ENCODE measurements at regions not wholly inside any gene's neighbourhood (a gene's known extent, or its start where the extent isn't known, plus 50 kb on each side); places are given as distances from the start of the nearest gene placed in this dataset.

DNA sequence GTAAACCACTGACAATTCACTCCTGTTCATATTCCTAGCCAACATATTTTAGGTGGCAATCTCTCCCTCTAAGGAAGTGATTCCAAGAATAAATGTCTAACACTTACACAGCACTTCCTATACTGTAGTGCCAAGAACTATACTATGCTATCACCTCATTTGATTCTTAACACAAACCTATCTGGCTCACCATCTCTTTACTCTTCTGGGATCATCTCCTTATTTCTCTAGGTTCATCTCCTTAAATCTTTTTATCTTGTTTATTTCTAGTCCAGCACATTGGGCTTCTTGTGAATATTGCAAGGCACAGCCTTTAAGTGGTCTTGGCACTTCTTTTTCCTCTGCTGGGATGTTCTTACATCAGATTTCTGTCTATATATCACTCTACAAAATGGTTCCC, 366.3 kb downstream of the SLITRK6 start:
- H3K27ac ChIP-seq (ENCODE audit: low read depth, low read length, severe bottlenecking): no peak overlapping the region
- H3K9me3 ChIP-seq (ENCODE audit: control insufficient read depth, low read length): no peaks in the 10 kb centered on the region
- H3K4me1 ChIP-seq (ENCODE audit: control insufficient read depth, insufficient read depth, low read length, poor library complexity, severe bottlenecking): no peaks in the 10 kb centered on the region
- H3K4me3 ChIP-seq (ENCODE audit: extremely low read depth, insufficient read depth, low read length, poor library complexity, severe bottlenecking): no peak overlapping the region
- no peaks in the 10 kb centered on the region for H3K36me3 ChIP-seq (ENCODE audit: control insufficient read depth, insufficient read depth, low read length)

DNA sequence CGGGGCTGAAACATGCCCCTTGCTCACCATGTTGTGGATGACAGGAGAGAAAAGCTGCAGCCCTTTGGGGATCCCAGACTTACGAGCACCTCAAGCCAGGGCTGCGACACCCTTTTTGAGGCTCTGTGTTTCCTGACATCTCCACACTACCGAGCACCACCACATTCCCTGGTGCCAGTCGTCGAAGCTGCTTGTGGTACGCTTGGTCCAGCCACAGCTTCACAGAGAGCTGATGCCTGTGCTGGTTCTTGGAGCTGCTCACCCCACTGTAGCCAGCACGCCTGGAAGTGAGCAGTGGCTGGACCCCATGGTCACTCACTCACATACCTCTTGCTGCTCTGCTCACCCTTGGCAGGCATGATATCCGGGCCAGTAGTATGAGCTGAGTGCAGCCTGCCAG, 367.5 kb downstream of the SLITRK6 start:
- Histone ChIP-seq H3K4me1 (ENCODE audit: control insufficient read depth, insufficient read depth, low read length, poor library complexity, severe bottlenecking) (no peaks in the 10 kb centered on the region), H3K9me3 (ENCODE audit: control insufficient read depth, low read length) (no peaks in the 10 kb centered on the region), H3K36me3 (ENCODE audit: control insufficient read depth, insufficient read depth, low read length) (no peaks in the 10 kb centered on the region), H3K27ac (ENCODE audit: low read depth, low read length, severe bottlenecking) (no peak overlapping the region), H3K4me3 (ENCODE audit: extremely low read depth, insufficient read depth, low read length, poor library complexity, severe bottlenecking) (no peak overlapping the region)
- 88 to 91% methylated on average over 6 to 9 of the region's 9 CpGs for WGBS, 2 experiments (ENCODE audit: insufficient coverage in 2 of 2)

DNA sequence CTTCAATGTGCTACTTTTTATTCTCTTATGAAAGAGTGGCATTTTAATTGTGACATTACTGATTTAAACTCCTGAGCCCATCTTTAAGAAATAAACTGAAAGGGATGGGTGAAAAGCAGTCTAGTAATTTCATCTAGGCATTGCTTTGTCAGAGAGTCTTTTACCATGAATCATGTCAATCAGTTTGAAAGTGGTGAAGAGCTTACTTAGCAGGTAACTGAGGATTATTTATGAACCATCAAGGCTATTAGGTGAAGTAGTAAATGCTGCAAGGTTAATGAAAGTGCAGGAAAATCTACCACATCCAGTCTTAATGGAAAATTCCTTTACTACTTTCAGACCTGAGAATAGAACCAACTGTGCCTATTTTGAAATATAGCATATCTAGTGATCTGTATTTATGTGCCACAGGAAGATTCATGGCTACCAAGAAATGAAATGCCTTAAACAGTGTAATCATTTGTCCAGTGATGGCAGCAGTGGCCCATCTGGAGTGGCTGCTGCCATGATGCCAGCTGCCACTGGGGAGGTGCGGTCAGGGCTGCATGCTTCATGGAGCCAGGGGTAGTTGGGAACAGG, 368.9 kb downstream of the SLITRK6 start:
- Histone ChIP-seq H3K4me1 (ENCODE audit: control insufficient read depth, insufficient read depth, low read length, poor library complexity, severe bottlenecking) (no peaks in the 10 kb centered on the region), H3K27ac (ENCODE audit: low read depth, low read length, severe bottlenecking) (no peak overlapping the region)

DNA sequence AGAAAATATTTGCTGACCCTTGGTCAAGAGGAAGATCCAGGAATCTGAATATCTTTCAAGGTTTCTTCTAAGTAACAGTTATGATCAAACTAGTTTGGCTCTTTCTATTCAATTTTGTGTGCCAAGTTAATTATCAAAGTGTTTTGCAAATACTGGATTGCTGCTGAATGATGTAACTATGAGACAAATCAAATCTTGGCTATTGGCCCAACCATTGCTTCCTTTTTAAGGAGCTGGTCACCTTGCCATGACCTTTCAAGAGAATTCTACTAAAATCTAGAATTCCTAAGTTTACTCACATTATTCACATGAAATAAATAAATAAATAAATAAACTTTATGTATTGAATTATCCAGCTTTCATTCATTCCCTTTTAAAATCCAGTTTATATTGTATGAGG, 371.8 kb downstream of the SLITRK6 start:
- Histone ChIP-seq H3K4me3 (ENCODE audit: extremely low read depth, insufficient read depth, low read length, poor library complexity, severe bottlenecking) (no peak overlapping the region), H3K27ac (ENCODE audit: low read depth, low read length, severe bottlenecking) (no peak overlapping the region), H3K36me3 (ENCODE audit: control insufficient read depth, insufficient read depth, low read length) (no peaks in the 10 kb centered on the region), H3K4me1 (ENCODE audit: control insufficient read depth, insufficient read depth, low read length, poor library complexity, severe bottlenecking) (no peaks in the 10 kb centered on the region), H3K9me3 (ENCODE audit: control insufficient read depth, low read length) (no peaks in the 10 kb centered on the region)

More for the DNA sequence above, 368.9 kb downstream of the SLITRK6 start:
- Histone ChIP-seq H3K36me3 (ENCODE audit: control insufficient read depth, insufficient read depth, low read length) (no peaks in the 10 kb centered on the region), H3K9me3 (ENCODE audit: control insufficient read depth, low read length) (no peaks in the 10 kb centered on the region), H3K4me3 (ENCODE audit: extremely low read depth, insufficient read depth, low read length, poor library complexity, severe bottlenecking) (no peak overlapping the region)
- WGBS, 2 experiments (ENCODE audit: insufficient coverage in 2 of 2): 100% methylated on average over 1 of the region's 1 CpG

DNA sequence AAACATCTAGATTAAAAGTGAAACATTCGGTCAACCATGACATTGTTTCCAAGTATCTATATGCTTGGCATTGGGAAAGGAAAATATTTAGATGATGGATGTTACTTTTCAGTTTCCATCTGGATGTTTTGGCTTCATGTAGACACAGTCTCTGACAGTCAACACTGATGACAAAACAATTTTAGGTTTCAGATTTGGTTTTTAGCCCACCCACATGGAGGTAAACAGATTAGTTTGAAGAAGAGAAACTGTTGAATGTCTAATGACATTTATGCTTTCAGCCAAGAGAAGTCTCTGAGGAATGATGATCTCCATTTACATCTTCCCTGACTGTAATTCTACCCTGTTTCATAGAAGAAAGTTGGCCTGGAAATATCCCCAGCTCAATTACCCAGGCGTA, 379.1 kb downstream of the SLITRK6 start:
- Histone ChIP-seq H3K36me3 (ENCODE audit: control insufficient read depth, insufficient read depth, low read length) (no peaks in the 10 kb centered on the region), H3K4me1 (ENCODE audit: control insufficient read depth, insufficient read depth, low read length, poor library complexity, severe bottlenecking) (no peaks in the 10 kb centered on the region), H3K9me3 (ENCODE audit: control insufficient read depth, low read length) (no peaks in the 10 kb centered on the region), H3K27ac (ENCODE audit: low read depth, low read length, severe bottlenecking) (no peak overlapping the region), H3K4me3 (ENCODE audit: extremely low read depth, insufficient read depth, low read length, poor library complexity, severe bottlenecking) (no peak overlapping the region)
- no CpG with 5 or more reads among the region's 2 CpGs for WGBS, 2 experiments (ENCODE audit: insufficient coverage in 2 of 2)

DNA sequence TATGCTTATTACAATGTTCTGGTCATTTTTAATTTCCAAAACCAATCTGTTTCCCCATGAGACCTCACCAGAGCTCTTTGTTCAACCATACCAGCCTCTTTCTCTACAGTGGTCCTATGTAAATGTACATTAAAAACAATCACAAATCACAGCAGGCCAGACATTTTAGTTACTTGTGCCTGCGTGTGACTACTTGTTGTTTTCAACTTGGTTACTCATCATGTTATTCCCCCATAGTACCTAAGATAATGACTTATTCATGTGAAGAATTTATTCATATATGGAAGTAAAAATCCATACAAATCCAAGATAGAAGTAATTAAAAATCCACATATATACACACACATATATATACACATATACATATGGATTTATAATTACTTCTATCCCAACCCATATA, 379.6 kb downstream of the SLITRK6 start:
- H3K4me3 ChIP-seq (ENCODE audit: extremely low read depth, insufficient read depth, low read length, poor library complexity, severe bottlenecking): no peak overlapping the region
- H3K4me1 ChIP-seq (ENCODE audit: control insufficient read depth, insufficient read depth, low read length, poor library complexity, severe bottlenecking): no peaks in the 10 kb centered on the region
- no peak overlapping the region for H3K27ac ChIP-seq (ENCODE audit: low read depth, low read length, severe bottlenecking)
- H3K9me3 ChIP-seq (ENCODE audit: control insufficient read depth, low read length): no peaks in the 10 kb centered on the region
- no peaks in the 10 kb centered on the region for H3K36me3 ChIP-seq (ENCODE audit: control insufficient read depth, insufficient read depth, low read length)
- WGBS, 2 experiments (ENCODE audit: insufficient coverage in 2 of 2): no CpG with 5 or more reads among the region's 1 CpG

DNA sequence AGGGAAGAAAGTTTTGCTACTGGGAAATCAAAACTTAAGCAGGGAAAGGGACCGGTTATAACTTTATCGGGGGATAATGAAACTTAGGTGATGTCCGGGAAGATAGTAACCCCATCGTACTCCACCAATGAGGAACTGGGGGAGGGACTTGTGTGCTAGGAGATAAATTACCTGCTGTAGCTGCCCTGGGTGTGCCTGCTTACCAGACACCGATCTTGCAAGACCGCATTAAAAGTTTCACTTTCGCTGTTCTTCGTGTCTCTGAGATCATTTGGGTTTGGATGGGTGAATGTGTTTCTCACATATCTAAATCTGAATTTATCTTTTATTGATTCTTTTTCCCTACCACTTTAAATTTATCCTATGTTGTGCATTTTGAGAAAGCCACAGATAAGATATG, 381.4 kb downstream of the SLITRK6 start:
- Histone ChIP-seq H3K4me3 (ENCODE audit: extremely low read depth, insufficient read depth, low read length, poor library complexity, severe bottlenecking) (no peak overlapping the region), H3K4me1 (ENCODE audit: control insufficient read depth, insufficient read depth, low read length, poor library complexity, severe bottlenecking) (no peaks in the 10 kb centered on the region), H3K36me3 (ENCODE audit: control insufficient read depth, insufficient read depth, low read length) (no peaks in the 10 kb centered on the region), H3K27ac (ENCODE audit: low read depth, low read length, severe bottlenecking) (no peak overlapping the region), H3K9me3 (ENCODE audit: control insufficient read depth, low read length) (no peaks in the 10 kb centered on the region)
- 90 to 98% methylated on average over 4 of the region's 8 CpGs for WGBS, 2 experiments (ENCODE audit: insufficient coverage in 2 of 2)

DNA sequence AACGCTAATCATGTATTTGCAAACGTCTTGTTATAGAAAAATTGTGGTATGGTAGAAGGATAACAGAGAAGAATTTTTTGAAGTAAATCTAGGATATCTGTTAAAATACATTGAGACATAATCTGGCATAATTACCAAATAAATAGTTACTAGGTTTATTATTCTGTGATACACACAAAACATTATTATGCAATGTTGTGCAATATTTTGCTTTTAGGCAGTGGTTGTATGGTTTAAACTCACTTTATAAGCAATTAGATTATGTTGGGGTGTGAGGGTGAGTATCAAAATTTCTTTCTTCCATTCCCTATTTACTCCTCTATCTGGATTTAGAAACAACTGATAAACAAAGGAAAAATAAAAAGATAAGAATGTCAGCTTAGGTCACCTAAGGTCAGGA, 385.6 kb downstream of the SLITRK6 start:
- no peaks in the 10 kb centered on the region for H3K9me3 ChIP-seq (ENCODE audit: control insufficient read depth, low read length)
- no peak overlapping the region for H3K4me3 ChIP-seq (ENCODE audit: extremely low read depth, insufficient read depth, low read length, poor library complexity, severe bottlenecking)
- no peaks in the 10 kb centered on the region for H3K4me1 ChIP-seq (ENCODE audit: control insufficient read depth, insufficient read depth, low read length, poor library complexity, severe bottlenecking)
- H3K36me3 ChIP-seq (ENCODE audit: control insufficient read depth, insufficient read depth, low read length): no peaks in the 10 kb centered on the region
- H3K27ac ChIP-seq (ENCODE audit: low read depth, low read length, severe bottlenecking): no peak overlapping the region
- WGBS, 2 experiments (ENCODE audit: insufficient coverage in 2 of 2): no CpG with 5 or more reads among the region's 2 CpGs

DNA sequence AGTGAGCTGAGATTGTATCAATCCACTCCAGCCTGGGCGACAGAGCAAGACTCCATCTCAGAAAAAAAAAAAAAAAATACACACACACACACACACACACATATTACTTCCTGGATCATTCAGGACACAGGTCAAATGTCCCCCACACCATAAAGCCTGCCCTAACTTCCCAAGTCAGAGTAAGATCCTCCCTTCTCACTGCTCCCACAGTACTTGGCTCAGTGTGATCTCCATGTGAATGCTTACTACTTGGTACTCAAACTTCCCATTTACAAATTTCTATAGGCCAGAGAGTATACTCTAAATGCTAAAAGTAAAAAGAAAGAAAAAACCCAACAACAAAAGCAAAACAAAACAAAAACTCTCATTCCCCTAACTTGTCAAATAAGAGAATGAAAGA, 386.8 kb downstream of the SLITRK6 start:
- H3K9me3 ChIP-seq (ENCODE audit: control insufficient read depth, low read length): no peaks in the 10 kb centered on the region
- no CpG with 5 or more reads among the region's 1 CpG for WGBS, 2 experiments (ENCODE audit: insufficient coverage in 2 of 2)
- H3K27ac ChIP-seq (ENCODE audit: low read depth, low read length, severe bottlenecking): no peak overlapping the region
- no peaks in the 10 kb centered on the region for H3K36me3 ChIP-seq (ENCODE audit: control insufficient read depth, insufficient read depth, low read length)
- no peak overlapping the region for H3K4me3 ChIP-seq (ENCODE audit: extremely low read depth, insufficient read depth, low read length, poor library complexity, severe bottlenecking)
- H3K4me1 ChIP-seq (ENCODE audit: control insufficient read depth, insufficient read depth, low read length, poor library complexity, severe bottlenecking): no peaks in the 10 kb centered on the region

DNA sequence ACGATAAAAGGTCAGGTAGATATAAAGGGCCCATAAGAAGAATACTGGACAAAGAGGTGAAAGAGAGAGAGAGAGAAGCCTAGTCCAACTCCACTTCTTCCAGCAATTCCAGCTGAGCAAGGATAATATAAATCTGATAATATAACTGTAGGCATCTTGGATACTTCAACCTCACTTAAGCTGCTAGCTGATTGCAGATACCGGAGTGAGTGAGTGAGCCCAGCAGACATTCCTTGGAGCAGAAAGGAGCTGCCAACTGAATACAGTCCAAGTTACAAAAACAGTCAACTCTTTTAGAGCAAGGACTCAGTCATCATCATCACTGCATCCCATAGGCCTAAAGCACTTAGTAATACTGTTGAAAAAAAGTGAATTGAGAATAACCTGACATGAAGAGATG, 387.6 kb downstream of the SLITRK6 start:
- WGBS, 2 experiments (ENCODE audit: insufficient coverage in 2 of 2): 80% methylated on average over 1 of the region's 2 CpGs; no CpG with 5 or more reads in 1 of the 2 experiments
- Histone ChIP-seq H3K36me3 (ENCODE audit: control insufficient read depth, insufficient read depth, low read length) (no peaks in the 10 kb centered on the region), H3K27ac (ENCODE audit: low read depth, low read length, severe bottlenecking) (no peak overlapping the region), H3K4me1 (ENCODE audit: control insufficient read depth, insufficient read depth, low read length, poor library complexity, severe bottlenecking) (no peaks in the 10 kb centered on the region), H3K4me3 (ENCODE audit: extremely low read depth, insufficient read depth, low read length, poor library complexity, severe bottlenecking) (no peak overlapping the region), H3K9me3 (ENCODE audit: control insufficient read depth, low read length) (no peaks in the 10 kb centered on the region)

DNA sequence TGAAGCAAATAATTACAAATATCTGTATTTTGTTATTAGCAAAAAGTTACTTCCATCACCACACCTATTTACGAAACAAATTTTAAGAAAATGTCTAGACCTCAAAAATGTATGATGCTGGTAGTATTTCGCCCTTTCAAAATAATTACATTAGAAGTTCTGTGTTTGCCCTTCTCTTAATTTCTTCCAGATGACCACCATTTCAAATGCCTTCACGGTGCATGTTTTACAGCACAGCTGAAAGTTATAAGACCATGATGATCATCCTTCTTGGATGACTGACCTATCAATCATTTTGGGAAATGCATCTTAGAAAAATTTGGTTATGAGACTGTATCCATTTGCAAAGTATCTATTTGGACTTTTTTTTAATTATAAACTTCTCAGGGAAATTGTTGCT, 390.8 kb downstream of the SLITRK6 start:
- no peak overlapping the region for H3K27ac ChIP-seq (ENCODE audit: low read depth, low read length, severe bottlenecking)

More for the DNA sequence above, 390.8 kb downstream of the SLITRK6 start:
- Histone ChIP-seq H3K4me1 (ENCODE audit: control insufficient read depth, insufficient read depth, low read length, poor library complexity, severe bottlenecking) (no peaks in the 10 kb centered on the region), H3K36me3 (ENCODE audit: control insufficient read depth, insufficient read depth, low read length) (no peaks in the 10 kb centered on the region), H3K9me3 (ENCODE audit: control insufficient read depth, low read length) (no peaks in the 10 kb centered on the region), H3K4me3 (ENCODE audit: extremely low read depth, insufficient read depth, low read length, poor library complexity, severe bottlenecking) (no peak overlapping the region)
- 83% methylated on average over 1 of the region's 3 CpGs; no CpG with 5 or more reads in 1 of the 2 experiments for WGBS, 2 experiments (ENCODE audit: insufficient coverage in 2 of 2)

Measured in mesodermal cell (in vitro differentiated cells).